OCI-LY3 (cell line): ENCODE measurements at regions not wholly inside any gene's neighbourhood (a gene's known extent, or its start where the extent isn't known, plus 50 kb on each side); places are given as distances from the start of the nearest gene placed in this dataset.

Experiments used
- CTCF ChIP-seq: fragments of 200-600, 300-600 bp; sonication (generic); IDR thresholded peaks from 2 replicates; pipeline ENCODE4 v1.5.1; 2014; ENCODE audit warnings: antibody characterized with exemption, low read length, low read depth
- EZH2phosphoT487 ChIP-seq: fragments of 200-600 bp; shearing (Covaris generic); IDR thresholded peaks from 2 replicates; pipeline ENCODE4 v1.6.1; 2018; ENCODE audit warnings: antibody characterized with exemption, mixed run types, low read depth

- TF ChIP-seq CTCF (no peak), EZH2phosphoT487 (no peak)
Measured at GRCh38 chr18:22286585-22286984, 117.2 kb downstream of the GATA6 start.
